ENCODE measurements at regions not wholly inside any gene's neighbourhood (a gene's known extent, or its start where the extent isn't known, plus 50 kb on each side); places are given as distances from the start of the nearest gene placed in this dataset.
A peak's percentile ranks its signal among the peaks of the same experiment; 100 is the strongest.

DNA sequence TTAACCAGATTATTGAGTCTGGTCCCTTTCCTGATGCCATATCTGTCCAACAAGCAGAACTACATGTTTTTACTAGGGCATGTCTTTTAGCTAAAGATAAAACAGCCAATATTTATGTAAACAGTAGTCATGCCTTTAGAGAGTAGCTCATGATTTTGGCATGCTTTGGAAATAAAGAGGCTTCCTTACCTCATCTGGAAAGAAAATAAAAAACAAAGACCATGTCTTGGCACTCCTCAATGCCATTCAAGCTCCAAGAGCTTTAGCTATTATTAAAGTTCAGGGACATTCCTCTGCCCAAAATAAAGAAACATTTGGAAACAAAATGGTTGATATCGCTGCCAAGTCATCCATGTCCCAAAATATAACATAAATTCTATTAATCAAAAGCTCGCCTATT, 202.4 kb downstream of the URB2 start:
- no peak for DNase-seq

DNA sequence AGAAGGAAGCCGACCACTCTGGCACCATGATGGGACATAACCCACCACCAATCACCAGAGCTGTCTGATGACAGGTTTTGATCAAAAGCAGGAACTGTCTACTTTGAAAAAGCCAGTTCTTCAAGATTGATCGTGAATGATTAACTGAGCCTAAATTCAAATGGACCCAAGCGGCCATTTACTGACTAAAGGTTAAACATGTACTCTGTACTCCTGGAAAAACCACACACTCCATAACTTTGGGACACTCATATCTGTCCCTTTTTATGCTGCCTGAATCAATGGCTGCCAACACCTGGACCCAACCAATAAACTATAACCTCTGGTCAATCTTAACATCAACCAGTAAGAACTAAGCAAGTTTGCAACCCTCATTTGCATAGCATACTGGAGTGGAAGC, 206.6 kb downstream of the URB2 start:
- DNase-seq: no peak

DNA sequence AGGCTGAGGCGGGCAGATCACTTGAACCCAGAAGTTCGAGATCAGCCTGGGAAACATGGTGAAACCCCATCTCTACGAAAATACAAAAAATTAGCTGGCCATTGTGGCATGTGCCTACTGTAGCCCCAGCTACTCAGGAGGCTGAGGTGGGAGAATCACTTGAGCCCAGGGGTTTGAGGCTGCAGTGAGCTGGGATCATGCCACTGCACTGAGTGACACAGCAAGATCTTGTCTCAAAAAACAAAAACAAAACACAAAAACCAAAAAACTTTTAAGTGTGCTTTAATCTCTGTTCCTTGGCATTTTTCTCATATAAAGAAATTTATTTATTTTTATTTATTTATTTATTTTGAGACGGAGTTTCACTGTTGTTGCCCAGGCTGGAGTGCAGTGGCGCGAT, 208.2 kb downstream of the URB2 start:
- no peak for DNase-seq

DNA sequence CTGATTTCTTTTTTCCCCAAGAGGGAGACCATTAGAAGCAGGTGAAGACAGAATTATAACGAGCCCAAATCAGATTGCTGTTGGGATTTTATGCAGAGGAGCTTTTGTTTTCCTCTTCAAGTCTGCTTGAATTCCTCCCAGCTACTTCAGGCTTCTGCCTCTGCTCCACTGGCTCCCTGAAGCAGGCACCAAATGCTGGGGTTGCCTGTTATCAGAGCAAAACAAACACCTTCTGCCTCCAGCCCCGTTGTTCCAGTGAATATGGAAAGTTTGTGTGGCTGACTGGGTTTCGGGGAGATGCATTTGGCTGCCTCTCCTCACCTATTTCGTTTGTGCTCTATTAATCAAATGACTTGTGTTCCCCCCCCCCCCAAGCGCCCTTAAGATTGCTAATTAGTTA, 209.2 kb downstream of the URB2 start:
- DNase-seq: no peak

DNA sequence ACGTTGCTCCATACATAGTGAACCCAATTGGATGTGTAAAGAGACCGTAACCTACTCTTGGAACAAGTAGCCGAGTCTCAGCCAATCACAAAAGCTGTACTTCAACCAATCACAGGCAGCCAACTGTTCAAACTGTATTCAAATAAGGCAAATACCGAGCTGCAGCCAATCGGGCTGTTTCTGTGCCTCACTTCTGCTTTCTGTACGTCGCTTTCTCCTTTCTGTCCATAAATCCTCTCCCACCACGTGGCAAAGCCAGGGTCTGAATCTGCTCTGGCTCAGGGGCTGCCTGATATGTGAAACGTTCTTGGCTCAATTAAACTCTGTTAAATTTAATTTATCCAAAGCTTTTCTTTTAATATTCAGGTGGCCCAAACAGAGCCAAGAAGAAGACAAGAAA, 210.3 kb downstream of the URB2 start:
- DNase-seq: no peak

DNA sequence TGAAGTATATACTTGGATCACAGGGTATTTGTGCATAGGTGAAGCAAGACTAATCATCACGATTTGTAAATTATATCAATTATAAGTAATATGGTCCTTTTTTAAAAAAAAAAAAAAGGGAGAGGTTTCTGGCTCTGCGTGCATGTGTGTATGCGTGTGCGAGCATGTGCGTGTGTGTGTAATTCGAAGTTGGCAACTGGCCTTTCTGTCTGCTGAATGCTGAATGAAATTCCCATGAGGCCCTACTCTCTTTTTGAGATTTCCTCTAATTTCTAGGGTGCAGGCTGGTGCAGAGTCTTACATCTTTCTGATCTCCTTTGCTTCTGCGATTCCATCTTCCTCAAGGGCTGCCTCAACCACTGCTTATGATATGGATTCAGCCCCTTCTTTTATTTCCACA, 212.2 kb downstream of the URB2 start:
- DNase-seq: no peak

DNA sequence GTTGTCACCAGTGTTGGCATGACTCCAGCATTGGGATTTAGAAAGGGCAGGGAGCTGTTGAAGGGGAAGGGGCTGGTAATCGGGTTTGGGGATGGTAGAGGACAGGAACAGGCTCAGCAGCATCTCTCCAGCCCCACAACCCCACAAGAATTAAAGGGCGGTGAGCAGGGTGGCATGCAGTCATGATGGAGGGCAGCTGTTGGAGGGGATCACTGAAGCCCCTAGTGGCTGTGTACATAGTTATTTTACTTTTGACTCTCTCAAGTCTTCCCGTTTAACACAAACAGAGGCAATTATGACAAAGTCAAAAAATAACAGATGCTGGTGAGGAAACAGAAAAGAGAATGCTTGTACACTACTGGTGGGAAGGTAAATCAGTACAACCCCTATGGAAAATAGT, 213.8 kb downstream of the URB2 start:
- no peak for DNase-seq

DNA sequence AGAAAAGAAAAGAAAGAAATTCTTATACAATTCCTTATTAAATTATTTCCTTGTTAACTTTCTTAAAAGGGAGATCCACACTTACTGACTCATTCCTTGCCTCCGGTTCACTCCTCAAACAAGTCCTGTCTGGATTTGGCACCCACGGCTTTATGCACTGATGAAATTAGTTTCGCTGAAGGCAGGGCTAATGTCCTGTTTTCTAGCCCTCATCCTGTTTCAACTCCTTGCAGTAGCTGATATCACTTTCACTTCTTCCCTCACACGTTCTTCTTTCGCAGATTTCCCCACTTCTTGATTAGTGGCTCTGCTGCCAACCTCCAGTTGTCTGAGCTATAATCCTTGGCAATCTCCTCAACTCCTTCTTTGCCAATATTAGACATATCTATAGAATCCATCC, 215.2 kb downstream of the URB2 start:
- no peak for DNase-seq

DNA sequence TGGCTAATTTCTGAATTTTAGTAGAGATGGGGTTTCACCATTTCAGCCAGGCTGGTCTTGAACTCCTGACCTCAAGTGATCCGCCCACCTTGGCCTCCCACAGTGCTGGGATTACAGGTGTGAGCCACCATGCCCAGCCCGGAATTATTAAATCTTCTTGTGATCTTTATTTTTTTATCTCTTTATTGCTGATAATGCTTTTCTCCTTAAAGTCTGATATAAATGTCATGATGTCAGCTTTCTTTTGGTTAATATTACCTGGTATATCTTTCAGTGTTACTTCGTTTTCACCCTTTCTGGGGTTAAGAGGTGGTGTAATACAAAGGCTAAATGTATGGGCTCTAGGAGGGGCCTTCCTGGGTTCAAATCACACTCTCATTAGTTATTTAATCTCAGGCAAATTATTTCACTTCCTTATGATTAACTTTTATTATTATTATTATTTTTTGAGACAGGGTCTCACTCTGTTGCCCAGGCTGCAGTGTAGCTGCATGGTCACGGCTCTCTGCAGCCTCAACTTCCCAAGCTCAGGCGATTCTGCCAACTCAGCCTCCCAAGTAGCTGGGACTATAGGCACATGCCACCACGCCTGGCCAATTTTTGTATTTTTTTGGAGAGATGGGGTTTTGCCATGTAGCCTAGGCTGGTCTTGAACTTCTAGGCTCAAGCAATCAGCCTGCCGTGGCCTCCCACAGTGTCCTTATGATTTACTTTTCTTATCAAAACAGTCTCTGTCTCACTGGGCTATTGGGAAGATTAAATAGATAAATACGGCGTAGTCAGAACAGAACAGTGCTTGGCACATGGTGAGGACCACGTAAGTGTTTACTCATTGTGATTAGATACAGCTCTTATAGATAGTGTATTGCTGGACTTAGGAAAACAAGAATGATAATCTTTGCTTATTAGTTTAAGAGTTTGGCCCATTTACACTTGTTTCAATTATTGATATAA, 216.5 kb downstream of the URB2 start:
- DNase-seq: peak; percentile 44

DNA sequence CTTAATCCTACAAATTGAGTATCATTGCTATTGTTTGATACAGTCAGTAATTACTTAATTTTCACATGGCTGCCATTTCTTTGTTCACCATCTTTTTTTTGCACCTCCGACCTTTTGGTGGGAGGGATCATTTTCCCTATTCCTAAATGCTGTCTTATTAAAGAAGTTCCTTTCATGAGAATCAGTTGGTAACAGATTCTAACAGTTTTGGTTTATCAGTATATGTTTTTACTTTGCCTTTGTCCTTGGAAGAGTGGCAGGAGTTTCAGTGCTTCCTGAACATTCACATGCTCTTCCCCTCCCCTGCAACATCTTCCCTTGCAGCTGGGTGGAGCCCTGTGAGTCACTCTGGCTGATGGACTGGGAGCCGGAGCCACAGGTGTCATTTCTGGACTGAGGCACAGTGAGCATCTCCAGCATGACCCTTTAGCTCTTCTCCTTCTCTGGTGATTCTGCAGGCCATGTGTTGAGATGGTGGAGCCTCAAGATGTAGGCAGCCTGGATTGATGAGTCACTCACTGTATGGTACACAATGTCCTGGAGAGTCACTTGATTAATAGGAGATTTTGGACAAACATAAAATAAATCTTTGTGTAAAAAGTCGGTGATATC, 217.7 kb downstream of the URB2 start:
- DNase-seq: peak; percentile 8

DNA sequence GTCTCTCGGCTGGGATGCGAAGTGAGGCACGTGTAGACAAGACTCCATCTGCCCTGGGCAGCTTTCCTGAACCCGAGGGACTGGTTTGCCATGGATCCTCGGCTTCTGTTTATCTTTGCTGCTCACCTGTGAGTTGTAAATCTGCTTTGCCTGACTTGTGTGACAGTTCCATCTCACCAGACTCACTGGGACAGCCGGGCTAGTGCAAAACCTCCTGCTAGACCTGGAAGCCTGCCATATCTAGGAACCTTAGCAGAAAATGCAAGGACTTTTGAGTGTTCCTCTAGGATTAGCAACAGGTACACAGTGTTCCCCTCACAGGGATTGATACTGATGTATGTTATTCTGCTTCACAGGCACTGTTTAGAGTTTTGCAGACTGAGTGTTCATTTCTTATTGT, 218.6 kb downstream of the URB2 start:
- DNase-seq: peak; percentile 2

DNA sequence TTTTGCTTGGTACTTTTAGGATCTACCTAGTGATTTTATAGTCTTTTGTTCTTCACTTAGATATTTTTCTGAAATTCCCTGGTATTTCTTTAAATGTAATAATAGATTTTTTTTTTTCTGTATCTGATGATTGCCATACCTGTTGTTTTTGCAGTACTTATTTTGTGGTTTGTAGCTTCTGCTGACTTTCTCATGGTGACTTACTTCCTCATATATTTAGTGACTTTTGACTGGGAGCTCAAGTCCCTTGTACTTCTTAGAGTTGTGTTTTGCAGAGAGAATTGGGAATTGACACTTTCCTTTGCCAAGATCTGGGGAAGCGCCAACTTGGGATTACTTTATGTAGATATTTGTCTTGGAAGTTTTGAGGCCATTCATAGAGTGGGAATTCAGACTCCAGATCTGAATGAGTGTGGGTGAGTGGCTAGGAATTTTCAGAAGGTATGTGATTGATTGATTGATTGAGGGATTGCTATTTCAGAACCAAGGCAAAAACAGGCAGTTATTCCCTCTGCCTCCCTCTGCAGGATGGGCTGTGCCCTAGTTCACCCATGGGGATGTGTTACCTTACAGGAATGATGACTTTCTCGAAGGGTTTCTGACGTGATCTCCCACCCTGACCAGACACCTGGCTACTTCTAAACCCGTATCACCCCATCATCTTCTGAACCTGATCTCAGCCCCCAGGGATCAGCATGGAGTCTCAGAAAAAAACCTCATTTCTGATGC, 219.5 kb downstream of the URB2 start:
- no peak for DNase-seq

DNA sequence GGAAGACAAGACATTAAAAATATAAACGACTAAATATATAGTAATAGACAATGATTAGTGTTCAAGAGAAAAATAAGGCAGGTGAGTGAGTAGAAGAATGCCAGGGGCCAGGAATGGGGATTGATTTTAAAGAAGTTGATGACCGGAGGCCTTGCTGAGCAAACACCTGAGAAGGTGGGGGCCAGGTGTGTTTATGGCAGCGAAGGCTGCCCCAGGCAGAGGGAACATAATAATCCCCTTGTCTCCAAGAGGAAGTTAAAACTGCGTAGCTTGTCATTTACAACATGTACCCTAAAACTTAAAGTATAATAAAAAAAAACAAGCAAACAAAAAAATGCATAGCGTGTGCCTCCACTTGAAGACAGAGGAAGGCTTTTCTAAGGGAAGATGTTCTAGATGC, 220.3 kb downstream of the URB2 start:
- DNase-seq: no peak

DNA sequence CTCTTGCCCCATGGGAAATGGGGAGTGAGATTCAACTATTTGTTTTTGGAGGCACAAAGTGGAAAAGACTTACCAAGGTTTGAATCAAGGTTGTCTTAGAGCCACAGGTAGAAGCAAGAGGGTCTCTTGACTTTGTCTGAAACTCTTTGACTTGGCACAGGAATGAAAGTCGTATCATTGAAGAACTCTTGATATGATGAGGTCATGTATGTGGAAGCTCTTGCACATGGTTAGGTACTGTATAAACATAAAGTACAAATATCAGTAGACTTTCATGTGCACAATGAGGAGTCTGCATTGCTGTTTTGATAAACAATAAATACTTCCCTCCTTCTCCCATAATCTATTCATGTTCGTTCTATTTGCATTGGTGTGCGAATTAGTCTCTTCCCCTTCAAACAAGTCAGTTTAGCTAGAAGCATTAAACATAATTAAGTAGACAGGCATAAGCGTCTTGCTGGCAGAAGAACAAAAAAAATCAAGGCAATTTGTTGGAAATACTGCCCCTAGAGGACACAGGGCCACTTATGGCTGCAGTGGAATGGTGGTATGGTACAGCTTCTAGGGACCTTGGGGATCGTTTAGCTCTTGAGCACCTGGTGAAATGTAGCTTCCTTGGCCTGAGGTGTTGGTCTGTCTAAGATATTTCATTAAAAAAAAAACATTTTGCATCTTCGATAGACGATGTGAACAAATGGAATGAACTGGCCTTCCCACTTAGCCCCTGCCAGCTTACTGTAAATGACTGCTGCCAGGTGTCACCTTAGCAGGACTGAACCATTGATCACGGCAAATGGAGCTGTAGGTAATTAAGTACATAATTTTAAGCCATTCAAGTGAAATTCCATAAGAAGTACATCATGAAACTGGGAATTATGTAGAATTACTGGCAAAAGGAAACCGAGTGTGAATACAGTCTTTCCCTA, 218.0 kb upstream of the GALNT2 start:
- peak; percentile 50 for DNase-seq

DNA sequence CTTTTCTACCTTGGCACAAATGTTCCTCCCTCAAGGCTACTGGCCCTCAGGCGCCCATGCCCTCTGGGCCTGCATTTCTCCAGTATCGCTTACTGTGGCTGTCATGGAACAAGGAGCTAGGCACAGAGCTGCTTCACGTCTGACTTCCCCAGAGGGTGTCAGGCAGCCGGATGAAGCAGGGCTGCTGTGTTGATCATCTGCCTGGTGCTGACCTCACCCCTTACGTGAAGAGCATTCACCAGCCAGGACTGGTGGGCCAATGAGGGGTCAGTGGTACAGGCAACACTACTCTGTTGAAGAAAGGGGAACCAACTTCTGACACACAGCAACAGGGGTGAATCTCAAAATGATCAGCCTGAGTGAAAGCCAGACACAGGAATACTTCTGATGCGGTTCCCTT, 215.5 kb upstream of the GALNT2 start:
- no peak for DNase-seq

DNA sequence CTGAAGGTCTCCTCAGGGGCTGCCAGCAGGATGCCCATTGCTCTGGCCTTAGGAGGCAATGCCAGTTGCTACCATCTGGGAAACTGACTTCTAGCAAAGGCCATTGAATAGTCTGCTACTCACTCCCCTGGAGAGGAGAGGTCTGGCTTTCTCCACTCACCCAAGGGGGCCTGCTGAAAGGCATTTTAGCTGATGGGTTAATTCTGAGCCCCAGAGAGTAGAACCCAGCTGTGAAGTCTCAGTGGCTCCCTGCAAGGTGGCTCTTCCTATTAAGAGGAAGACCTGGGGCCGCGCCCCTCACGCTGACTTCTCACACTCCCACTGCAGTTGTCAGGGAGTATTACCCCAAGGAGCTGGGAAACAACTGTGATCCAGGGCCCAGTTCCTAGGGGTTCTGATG, 213.3 kb upstream of the GALNT2 start:
- no peak for DNase-seq

DNA sequence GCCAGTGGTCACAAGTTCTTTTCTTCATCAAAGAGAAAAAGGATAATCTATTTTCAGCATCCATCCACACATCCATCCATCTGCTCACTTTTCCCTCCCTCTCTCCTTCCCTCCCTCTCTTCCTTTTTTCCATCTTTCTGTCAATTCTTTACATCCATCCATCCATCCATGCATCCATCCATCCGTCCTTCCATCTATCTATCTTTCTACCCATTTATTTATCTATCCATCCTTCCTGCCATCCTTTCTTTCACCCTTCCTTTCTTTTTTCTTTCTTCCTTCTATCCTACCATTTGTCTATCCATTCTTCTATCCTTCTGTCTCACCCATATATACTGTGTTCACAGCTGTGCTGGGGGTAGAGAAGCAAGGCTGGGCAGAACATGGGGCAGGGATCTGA, 212.4 kb upstream of the GALNT2 start:
- no peak for DNase-seq

DNA sequence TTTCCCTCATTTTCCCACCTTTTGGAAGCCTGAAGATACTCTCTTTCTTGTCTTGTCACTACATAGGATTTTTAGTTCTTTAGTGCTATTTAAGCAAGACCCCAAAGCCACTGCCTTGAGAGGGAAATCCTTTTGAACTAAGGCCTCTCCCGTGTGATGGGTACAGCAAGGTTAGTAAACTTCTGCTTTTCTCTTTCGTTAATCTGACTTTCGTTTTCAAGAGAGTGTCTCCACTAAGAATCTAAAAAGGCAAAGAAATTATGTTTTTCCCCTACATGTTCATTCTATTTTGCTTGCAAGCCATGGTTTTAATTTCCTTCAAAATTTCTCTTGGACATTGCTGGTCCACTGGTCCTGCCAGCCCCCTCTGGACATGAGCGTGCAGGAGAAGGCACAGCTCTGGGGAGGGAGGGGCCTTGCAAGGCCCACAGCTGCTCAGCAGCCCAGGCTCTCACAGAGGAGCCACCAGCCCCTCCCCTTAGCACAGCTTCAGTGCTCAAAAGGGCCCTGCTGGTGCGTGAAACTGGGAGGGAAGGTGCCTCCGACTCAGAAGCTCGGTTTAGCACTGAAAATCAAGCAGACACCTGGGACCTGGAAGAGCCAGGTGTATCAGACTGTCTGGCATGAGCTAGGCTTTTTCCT, 210.9 kb upstream of the GALNT2 start:
- no peak for DNase-seq

DNA sequence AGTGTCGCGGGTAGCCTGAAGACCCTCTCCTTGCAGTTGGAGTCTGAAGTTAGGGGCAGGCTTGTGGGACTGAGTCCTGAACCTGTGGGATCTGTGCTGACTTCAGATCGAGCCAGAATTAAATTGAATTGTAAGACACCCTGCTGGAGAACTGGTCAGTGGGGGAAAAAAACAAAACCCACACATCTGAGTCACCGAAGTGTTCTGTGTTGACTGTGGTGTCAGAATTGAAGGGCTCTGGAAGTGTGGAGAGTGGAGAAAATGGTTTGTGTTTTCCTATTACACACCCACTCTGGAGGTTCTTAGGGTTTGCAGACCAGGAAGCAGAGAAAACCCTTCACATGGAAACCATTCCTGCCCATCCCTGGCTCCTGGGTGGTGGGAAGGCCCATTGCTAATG, 209.5 kb upstream of the GALNT2 start:
- no peak for DNase-seq

DNA sequence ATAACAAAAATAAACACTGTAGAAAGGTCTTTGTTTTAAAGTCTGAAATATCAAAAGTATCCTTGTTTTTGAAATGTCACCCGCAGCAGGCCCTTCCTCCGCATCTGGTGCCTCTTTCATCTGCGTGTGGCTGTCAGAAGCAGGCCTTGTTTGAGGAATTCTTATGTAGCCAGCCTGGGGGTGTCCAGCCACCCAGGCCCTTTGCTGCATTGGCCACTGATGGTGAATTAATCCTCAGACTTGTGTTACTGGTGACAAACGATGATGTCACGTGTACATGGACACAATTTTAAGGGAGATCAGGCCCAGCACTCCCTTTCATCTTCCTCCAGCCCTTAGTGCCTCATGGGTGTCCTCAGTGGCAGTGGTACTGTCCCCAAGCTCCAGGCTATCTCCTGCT, 208.0 kb upstream of the GALNT2 start:
- DNase-seq: no peak

DNA sequence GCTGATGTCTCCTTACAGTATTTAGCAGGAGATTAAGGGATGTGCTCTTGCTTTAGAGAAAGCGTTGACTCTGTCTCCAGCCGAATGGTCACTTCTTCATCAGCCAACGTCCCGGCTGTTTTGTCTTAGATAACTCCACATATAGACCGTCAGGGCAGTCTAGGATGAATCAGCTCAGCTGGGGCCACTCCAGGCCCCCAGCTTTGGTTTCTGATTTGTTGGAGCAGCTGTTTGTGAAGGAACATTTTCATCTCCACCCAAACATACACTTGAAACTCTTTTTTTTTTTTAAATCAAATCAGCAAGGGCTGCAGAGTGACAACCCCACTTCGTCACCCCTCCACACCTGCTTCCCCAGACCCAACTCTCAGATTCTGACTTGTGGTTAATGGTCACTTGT, 206.1 kb upstream of the GALNT2 start:
- DNase-seq: no peak
